HG02840 (cell line): ENCODE measurements at regions not wholly inside any gene's neighbourhood (a gene's known extent, or its start where the extent isn't known, plus 50 kb on each side); places are given as distances from the start of the nearest gene placed in this dataset.
"Not testable (repeated sequence)": the region's sequence is repeated elsewhere in the genome, so short reads cannot be mapped to it uniquely, and the experiment has no call there.

Source experiments
- ATAC-seq: cut with Tn5 transposase; IDR thresholded peaks from one replicate; pipeline ENCODE4 v1.9.1; 2021; ENCODE audit warnings: mild to moderate bottlenecking, moderate library complexity, moderate number of reproducible peaks; ENCODE audit not compliant: unreplicated experiment, low FRiP score

DNA sequence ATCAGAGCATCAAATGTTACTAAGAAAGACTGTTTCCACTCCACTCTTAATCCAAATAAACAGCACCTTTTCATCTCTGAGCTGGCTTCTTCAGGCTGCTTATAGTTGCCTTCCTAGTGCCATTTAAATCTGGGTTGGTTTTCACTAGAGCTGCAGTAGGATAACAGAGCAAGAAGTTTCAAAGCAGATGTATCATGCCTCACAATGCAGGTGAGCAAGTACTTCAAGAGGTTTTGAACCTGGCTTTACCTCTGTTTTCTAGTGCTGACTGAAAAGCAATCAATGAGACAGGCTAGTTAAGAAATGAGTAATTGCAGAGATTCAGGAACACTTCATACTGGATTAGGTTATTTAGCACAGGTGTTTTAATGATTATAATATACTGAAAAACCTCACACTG is 147.7 kb upstream of the SATB1 start:
- ATAC-seq, result no peak

- no peak for ATAC-seq
Measured at GRCh38 chr3:18567293-18567692, 142.2 kb upstream of the SATB1 start.

- ATAC-seq, result no peak
Measured at GRCh38 chr3:18562364-18563154, 137.4 kb upstream of the SATB1 start.

- no peak for ATAC-seq
Measured at GRCh38 chr3:18559331-18559842, 134.2 kb upstream of the SATB1 start.

- no peak for ATAC-seq
Measured at GRCh38 chr3:18558507-18558906, 133.4 kb upstream of the SATB1 start.

DNA sequence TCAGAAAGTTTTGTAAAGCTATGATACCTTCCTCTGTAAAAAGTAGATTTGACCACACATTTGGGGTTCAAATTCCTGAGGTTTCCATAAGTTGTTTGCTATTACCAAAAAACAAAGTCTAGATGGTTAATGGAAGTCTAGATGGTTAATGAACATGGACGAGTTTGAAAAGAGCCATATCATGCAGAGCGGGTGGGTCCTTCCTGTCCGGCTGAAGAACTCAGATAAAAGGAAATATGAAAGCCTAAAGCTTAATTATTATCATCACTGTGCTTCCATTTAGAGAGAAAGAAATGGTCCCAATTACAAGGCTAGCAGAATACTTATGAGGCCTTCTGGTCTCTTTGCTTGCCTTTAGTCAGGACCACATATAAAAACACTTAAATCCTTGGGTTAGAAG is 132.1 kb upstream of the SATB1 start:
- no peak for ATAC-seq

DNA sequence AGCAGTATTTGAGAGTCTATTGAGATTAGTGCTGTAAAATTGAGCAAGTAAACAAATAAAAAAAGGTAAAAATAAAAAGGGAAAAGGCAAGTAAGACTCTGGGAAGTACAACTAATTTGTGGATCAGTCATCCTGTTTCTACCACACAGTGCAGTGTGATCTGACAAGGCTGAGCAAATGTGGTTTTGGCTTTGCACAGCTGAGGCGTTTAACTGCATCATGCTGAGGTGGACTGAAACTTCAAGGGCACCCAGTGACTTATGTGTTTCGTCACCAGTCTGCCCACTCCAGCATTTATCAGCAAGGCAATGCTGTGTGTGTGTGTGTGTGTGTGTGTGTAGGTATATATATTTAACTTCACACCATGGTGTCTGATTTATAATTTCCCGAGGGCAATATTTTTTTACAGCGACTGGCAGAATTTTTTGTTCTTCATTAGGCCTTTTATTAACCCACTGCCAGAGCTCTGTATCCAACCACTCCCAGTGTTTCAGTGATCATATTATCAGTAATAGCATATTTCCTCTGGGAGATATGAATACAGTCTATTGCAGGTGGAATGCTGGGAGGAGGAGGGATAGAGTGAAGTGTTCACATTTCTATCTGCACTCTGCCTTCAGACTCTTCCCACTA is 131.5 kb upstream of the SATB1 start:
- no peak for ATAC-seq

GRCh38 chr3:18556001-18556408 is 130.9 kb upstream of the SATB1 start:
- ATAC-seq, result no peak

DNA sequence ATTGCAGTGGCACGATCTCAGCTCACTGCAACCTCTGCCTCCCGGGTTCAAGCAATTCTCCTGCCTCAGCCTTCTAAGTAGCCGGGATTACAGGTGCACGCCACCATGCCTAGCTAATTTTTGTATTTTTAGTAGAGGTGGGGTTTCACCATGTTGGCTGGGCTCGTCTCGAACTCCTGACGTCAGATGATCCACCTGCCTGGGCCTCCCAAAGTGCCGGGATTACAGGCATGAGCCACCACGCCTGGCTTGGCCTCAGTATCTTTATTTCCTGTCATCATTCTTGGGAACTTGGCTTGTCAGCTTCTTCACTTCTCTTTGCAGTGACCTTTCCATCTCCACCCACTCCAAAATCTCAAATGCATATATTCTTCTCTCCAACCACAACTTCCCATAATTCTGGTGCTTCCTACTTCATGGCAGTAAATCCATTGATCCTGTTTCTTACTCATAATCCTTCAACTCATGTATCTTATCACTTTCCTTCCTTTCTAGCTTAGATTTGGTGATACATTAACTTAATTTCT is 127.5 kb upstream of the SATB1 start:
- ATAC-seq, result not testable (repeated sequence)

DNA sequence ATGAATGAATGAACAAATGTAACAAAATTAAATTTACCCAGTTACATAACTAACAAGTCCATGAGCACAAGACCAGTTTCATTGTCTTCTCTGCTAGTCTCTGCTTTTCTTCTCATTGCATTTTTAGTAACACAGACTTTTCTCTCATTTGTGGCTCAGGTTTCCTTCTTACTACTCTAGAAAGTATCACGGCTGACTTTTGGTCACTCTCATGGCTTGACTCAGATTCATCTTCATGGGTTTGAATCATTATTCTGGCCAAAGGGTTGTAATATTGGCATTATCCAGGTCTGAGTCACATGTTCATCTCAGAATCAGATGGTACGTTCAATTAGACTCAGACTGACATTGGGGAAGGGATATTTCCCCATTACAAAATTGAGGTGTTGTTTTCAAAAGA is 121.5 kb upstream of the SATB1 start:
- no peak for ATAC-seq

- ATAC-seq, result no peak
Measured at GRCh38 chr3:18544146-18544545, 119.0 kb upstream of the SATB1 start.

GRCh38 chr3:18538463-18539230 is 113.5 kb upstream of the SATB1 start:
- no peak for ATAC-seq

DNA sequence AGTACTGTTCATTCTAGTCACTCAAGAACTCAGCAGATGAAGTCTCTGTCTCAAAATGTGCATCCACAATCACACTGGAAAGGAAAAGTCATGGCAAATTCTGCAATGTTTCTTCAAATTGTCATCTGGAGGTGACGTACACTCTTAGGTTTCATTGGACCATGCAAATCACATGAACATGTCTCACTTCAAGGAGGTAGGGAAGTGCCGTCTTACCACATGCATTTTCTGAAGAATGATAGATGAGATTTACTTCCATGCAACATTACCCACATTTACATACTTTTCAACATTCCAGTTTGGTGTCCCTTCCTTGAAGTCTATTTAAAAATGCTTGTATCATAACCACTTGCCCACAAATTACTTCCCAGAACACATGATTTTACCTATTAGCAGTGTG is 107.9 kb upstream of the SATB1 start:
- ATAC-seq, result no peak

- peak; percentile 62 for ATAC-seq
Measured at GRCh38 chr3:18531662-18532061, 106.5 kb upstream of the SATB1 start.

GRCh38 chr3:18529631-18530030 is 104.5 kb upstream of the SATB1 start:
- no peak for ATAC-seq

GRCh38 chr3:18527691-18528090 is 102.6 kb upstream of the SATB1 start:
- ATAC-seq, result no peak

DNA sequence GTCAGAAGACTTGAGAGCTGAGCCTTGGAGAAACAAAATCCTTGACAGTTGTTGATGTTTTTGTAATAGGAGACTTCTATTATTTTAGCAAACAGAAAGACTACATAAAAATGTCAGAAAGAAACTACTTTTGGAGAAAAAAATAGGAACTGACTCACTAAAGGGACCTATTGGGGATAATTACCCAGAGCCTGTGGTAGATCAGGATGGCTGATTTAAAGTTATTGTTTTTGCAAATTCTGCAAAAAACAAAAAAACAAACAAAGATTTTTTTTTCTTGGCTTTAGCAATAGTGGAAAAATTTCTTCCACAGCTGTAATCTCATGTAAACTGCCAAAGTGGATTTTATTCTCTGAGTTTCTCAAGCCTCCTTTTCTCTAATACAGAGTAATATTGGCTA is 101.5 kb upstream of the SATB1 start:
- no peak for ATAC-seq

GRCh38 chr3:18516170-18516569 is 91.0 kb upstream of the SATB1 start:
- not testable (repeated sequence) for ATAC-seq

DNA sequence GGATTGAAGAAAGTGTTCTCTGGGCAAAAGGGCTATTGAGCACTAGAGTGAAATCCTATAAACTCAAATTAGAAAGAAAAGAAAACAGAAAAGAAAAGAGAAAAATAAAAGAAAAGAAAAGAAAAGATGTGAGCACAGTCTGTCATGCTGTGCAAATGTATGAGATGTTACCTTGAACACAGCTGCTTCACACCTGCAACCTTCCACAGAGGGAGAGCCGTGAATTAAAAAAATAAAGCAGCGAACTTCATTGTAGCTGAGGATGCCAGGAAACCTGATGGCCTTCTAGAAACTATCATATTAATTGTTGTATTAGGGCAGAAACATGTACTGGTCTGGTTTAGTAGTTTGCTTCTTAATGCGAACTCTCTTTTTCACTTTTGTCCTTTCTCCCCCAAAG is 88.0 kb upstream of the SATB1 start:
- ATAC-seq, result no peak

DNA sequence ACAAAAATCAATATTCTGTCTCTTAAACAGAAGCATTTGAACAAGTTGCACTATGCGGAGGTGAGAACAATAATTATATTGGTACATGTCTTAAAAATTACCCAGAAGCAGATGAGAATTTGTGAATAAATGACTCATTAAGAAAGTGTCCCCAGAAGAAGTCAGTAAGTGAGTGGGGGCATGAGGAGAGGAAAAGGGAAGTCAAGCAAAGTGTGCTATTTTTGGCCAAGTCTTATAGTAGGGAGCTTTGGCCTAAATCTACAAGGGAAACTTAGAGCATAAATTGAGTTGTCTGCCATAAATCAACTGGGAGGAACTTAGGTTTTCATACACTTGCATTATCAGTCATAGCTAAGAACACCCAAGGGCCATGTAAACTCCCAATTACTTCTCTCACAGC is 86.9 kb upstream of the SATB1 start:
- no peak for ATAC-seq

- no peak for ATAC-seq
Measured at GRCh38 chr3:18510947-18511346, 85.8 kb upstream of the SATB1 start.
